ENCODE measurements at regions not wholly inside any gene's neighbourhood (a gene's known extent, or its start where the extent isn't known, plus 50 kb on each side); places are given as distances from the start of the nearest gene placed in this dataset.
"Not testable (repeated sequence)": the region's sequence is repeated elsewhere in the genome, so short reads cannot be mapped to it uniquely, and the experiment has no call there.

DNA sequence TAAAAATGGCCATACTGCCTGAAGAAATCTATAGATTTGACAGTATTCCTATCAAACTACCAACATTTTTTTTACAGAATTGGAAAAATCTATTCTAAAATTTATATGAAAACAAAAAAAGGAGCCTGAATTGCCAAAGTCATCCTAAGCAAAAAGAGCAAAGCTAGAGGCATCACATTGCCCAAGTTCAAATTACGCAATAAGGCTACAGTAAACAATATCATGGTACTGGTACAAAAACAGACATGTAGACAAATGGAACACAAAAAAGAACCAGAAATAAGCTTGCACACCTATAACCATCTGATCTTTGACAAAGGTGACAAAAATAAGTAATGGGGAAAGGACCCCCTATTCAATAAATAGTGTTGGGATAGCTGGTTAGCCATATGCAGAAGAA, 50.2 kb upstream of the THSD7B start:
- no peak for DNase-seq (ENCODE audit: low read depth in 2 of 3, low spot score in 2 of 3)

DNA sequence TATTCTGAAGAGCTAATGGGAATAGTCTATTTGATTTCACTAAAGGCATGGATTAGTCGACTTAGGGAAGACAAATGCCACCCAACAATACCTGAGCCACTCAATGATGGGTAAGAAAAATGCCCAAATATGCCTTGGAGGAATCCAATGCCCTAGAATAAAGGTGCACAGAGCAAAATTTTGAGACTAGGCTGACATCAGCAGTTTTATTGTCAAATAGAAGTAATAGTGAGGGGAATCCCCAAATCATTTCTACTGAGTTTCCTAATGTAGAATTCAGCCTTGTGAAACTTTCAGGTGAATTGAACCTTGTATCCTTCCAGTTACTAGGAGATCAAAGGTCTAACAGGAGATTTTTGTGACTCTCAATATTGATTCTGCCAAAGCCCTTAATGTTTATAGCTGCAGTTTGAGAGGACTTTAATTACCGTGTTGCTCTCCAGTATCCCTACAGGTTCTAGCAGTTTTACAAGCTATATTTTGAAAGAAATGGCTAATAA, 50.8 kb upstream of the THSD7B start:
- DNase-seq (ENCODE audit: low read depth in 2 of 3, low spot score in 2 of 3), result no peak

DNA sequence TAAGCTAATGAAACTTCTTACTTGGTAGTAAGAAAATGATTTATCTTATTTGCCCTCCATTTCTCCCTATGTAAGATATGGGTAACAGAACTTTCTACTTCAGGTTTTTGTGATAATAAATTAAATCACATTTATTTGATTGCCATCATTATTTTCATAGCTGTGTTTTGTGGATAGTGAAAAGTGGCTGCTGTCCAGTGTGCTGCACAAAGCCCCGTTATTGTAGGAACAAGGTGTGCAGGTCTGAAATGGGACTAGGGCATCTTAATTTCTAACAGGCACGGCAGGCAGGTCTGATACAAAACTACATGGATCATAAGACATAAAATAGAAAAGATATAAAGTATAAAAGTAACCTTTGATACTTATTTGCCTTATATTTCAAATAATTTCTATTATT, 51.6 kb upstream of the THSD7B start:
- no peak for DNase-seq (ENCODE audit: low read depth in 2 of 3, low spot score in 2 of 3)

DNA sequence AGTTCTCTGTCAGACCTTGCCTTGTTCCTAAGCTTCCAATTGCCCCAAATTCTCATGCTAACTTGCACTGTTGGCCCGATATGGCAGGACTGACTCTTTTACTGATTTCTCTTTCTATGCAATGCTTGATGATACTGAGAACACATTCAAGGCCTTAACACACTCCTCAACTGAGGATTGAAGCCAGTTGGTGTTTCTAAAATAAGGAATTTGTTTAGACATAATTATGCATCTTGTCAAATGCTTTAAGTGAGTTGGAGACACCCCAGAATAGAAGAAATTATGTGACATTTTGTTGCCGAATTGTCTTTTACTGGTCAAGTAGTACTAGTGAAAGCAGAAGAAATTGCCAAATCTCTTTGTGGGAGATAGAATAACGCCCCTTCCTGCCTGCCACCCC, 60.0 kb upstream of the THSD7B start:
- DNase-seq (ENCODE audit: low read depth in 2 of 3, low spot score in 2 of 3), result no peak

DNA sequence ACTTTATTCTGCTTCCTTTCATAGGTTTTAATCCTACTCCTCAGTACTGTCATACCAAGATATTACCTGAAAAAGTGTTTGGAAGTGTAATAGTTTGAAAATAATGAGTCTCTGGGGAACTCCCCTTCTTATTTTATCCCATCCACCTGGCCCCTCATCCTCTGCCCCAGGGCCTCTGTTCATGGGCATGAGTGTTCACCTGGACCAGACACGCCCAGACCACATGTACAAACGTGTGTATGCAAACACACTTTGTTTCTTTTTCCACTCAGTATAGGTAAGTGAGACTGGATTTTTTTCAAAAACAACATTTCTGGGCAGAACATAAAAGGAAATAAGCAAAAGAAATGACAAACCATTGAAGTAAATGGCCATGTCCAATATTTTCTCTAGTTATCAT, 62.1 kb upstream of the THSD7B start:
- no peak for DNase-seq (ENCODE audit: low read depth in 2 of 3, low spot score in 2 of 3)

DNA sequence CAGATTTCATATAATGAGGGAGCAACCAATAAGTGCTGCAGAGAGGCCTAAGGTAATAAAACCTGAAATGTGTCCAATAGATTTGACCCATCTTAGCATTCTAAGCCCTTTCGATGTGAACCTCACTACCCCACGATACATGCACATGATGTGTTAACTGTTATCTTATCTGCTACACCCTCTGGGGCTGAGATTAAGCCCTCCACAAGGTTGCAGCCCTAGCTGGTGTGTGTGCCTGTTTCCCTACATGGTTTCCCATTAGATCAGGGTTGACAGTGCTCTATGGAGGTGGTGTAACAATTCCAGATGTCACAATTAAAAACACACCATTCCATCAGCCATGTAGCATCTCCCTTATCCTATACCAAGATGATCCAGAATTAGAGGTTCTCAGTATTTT, 68.9 kb upstream of the THSD7B start:
- DNase-seq (ENCODE audit: low read depth in 2 of 3, low spot score in 2 of 3), result no peak

DNA sequence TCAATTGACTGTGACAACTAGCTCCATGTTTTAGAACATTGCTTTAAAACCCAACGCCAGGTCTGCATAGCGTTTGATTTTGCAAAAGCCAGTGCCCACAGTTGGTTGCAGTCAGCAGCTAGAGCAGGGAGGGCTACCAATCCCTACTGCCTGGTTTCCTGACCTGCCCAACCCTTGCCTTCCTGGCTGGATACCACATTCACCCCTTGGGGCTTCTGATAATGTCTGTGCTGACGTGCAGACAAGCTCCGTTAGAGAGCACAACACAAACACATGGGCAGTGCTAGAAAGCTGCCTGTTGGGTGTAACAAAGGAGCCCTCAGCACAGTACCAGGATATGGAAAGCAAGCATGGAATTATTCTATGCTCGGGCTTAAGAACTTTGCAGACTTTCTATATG, 71.4 kb upstream of the THSD7B start:
- no peak for DNase-seq (ENCODE audit: low read depth in 2 of 3, low spot score in 2 of 3)

DNA sequence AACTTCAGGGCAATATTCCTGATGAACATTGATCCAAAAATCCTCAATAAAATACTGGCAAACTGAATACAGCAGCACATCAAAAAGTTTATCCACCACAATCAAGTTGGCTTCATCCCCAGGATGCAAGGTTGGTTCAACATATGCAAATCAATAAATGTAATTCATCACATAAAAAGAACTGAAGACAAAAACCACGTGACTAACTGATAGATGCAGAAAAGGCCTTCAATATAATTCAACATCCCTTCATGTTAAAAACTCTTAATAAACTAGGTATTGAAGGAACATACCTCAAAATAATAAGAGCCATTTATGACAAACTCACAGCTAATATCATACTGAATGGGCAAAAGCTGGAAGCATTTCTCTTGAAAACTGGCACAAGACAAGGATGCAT, 85.3 kb upstream of the THSD7B start:
- not testable (repeated sequence) for DNase-seq (ENCODE audit: low read depth in 2 of 3, low spot score in 2 of 3)

DNA sequence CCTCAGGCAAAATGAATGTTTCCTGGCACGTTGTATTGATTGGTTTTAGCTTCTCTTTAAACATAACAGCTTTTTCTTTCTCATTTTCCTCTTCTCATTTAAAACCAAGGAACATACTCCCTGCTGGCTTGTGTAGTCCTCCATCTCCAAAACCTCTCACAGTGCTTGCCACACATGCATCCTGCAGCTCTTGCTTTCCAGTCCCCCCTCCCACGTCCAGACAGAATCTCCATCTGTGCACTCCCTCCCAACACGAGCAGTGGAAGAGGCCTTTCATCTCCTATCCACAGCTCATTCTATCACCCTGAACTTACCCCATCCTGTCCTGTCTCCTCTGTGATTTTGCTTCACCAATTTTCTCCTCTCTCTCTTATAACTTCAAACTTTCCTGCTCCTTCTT, 99.6 kb upstream of the THSD7B start:
- no peak for DNase-seq (ENCODE audit: low read depth in 2 of 3, low spot score in 2 of 3)

DNA sequence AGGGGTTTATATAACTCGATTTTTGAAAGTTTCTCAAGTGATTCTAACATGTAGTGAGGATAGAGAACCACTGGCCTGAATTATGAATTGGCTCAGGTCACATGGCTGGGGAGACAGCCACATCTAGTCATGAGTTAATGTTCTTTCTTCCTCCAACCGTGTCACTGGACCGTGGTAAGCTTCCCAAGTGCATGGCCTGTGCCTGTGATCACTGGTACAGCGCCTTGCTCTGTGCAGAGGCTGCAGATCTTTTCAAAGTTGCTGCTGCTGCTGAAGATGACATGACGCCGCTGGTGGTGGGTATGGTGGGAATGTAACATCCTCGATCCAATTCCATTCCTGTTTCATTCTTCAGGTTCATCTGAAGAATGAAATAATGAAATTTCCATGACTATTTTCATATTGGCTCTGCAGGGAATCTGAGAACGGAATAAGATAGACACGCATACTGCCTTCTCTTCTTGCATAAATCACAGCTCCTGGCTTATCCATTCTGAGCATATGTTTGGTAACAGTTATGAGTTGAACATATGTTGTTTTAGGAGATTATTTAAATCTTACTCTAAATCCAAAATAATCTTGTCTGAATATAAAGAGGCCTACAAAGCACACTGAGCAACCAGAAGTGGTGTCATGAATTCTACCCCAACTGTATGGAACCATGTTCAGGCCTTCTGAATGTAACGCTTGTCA, 100.5 kb upstream of the THSD7B start:
- DNase-seq (ENCODE audit: low read depth in 2 of 3, low spot score in 2 of 3), result no peak

DNA sequence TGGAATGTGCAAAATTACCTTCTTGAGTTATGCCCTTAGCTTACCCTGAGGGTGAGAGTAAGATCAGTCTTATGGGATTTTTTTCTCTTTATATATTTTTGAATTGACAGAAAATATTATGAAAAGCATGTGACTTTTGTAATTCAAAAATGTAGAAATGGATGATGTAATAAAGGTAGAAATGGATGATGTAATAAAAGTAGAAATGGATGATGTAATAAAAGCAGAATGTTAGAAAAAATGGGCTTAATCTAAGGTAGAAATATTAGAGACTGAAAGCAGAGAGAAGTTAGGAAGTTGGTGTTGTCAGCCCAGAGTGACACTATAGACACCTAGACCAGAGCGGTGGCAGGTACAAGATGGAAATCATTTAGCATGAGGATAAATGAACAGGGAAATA, 107.1 kb upstream of the THSD7B start:
- DNase-seq (ENCODE audit: low read depth in 2 of 3, low spot score in 2 of 3), result no peak

DNA sequence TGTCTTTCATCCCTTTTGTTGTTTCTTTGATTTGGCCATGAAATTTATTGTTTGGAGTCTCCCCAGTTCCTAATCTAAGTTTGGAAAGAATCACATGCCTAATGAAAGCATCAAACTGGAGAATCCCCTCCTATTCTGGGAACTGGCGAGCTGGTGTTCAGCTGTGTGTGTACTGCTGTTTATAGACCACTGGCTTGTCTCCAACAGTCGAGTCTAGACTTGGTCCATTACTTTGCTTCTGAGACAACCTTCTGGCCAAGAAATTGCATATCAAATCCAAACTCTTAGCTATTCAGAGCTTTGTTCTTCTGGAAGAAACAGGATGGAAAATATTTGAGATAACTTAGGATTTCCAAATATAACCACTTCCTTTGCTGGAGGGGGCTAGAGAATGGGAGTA, 111.5 kb upstream of the THSD7B start:
- DNase-seq (ENCODE audit: low read depth in 2 of 3, low spot score in 2 of 3), result no peak

DNA sequence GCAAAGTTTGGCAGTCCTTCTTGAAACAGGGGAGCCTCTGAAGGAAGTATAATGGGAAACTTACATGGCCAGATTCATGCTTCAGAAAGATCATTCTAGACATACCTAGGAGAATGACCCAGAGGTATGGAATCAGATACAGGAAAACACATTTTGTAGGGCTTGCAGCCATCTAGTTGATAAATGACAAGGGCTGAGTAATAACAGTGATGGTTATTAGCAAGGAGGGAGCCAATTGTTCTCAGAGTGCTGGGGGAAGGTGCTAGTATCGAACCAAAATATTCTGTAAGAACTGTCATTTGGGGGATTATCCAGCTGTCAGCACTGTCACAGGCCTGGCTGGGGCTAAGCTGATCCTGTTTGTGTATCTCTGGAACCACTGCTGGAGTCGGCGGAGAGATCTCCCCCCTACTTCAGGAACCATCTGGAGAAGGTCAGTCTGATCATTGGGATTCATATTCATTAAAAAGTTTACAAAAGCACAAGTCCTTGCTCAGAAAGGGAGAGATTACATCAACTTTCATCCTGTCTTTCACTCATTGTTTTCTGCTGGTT, 113.8 kb upstream of the THSD7B start:
- no peak for DNase-seq (ENCODE audit: low read depth in 2 of 3, low spot score in 2 of 3)

DNA sequence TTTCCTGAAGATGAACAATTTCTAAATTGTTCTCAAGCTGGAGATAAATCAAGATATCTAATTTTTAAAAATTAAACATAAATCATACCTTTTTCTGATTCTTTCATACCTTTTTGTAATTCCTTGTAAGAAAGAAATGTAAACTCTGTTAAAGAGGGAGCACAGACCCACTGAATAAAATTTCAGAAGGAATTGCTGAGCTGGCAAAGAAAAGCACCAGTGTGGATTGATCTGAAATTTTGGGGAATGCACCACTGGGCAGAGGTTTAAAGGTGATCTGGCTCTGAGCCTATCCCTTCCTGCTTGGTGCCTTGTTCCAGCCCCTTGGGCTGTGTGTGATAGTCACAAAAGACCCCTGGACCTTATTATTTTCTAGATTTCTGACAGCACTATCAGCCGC, 118.3 kb upstream of the THSD7B start:
- DNase-seq (ENCODE audit: low read depth in 2 of 3, low spot score in 2 of 3), result no peak

DNA sequence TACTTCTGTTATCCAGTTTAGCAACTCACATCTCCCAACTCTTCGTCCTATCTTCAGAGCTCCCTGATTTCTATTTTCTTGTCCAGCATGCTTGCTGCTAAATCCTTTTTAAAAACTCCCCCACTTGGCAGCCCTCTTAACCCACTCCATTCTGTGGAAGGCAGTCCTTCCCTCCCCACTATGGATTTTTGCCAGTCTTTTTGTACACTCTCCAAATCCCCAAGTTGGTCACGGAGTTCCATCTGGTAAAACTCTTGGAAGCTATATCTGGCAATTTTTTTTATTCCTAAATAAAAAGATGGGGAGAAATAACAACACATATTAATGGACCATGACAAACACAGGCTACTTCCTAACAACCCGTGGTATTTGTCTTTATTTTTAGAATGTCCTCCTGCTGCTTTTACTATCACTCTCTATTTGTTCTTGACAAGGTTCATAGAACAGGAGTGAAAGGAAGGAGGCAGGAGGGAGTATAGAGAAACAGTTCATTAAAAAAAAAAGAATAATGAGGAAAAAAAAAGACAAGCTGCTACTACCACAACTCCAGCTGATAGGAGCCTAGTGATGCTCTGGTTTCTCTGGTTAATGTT, 120.0 kb upstream of the THSD7B start:
- no peak for DNase-seq (ENCODE audit: low read depth in 2 of 3, low spot score in 2 of 3)

DNA sequence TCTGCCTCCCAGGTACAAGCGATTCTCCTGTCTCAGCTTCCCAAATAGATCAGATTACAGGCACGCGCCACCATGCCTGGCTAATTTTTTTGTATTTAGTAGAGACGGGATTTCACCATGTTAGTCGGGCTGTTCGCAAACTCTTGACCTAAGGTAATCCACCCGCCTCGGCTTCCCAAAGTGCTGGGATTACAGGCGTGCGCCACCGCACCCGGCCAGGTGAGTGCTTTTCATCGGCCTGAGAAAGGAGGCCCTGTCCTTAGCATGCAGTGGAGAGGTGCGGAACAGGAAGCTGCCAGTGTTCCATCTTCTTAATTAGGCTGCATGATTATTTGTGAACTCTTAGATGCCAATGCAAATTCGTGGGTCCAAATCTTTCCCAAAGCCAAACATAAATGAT, 125.7 kb upstream of the THSD7B start:
- no peak for DNase-seq (ENCODE audit: low read depth in 2 of 3, low spot score in 2 of 3)

DNA sequence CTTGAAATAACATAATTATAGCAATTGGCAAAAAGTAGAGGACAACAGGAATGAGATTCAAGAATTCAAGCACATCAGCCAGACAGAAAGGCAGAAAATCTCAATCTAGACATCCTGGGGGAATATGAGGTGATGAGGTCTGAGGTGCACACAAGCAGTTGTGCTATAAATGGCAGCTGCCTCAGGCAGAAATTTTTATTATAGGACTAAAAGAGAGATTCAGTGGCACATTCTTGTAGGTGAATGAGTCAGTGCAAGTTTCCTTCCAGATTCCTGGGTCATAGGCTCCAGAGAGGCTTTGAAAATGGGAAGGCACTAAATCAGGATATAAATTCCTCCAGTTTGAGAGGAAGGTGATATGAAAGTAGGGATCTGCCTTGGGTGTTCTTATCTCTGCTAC, 127.2 kb upstream of the THSD7B start:
- DNase-seq (ENCODE audit: low read depth in 2 of 3, low spot score in 2 of 3), result no peak

DNA sequence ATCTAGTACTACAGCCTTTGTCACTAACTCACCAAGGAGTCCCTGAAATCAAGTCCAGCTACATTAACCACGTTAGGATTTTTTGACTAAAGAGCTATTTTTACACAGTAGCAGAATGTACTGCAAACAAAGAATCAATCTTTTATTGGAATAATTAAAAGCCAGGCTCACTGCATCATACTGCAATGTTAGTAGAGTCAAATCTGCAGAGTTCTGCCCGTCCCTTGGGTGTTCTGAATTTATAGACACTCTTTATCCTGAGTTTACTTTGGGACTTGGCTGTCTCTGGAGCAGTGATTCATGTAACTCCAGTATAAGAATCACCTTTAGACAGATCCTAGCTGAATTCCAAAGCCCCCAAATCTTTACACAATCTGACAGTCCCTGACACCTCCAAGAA, 127.9 kb upstream of the THSD7B start:
- no peak for DNase-seq (ENCODE audit: low read depth in 2 of 3, low spot score in 2 of 3)

DNA sequence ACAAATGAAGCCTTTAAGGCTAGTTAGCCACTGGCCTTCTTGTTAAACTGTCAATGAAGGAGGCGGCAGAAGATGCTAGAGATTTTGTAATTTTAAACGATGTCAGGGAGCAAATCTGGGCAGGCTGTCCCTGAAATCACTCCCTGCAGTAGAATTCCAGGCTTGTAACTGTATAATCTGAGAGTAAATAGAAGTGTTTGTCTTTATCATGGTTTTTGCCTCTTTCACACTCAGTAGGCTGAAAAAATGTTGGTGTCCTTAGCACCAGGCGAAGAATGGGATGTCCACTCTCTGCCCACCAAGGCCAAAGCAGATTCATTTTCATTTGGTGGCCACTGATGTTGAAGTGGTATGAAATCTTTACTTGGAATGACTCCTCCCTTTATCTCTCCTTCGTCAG, 136.9 kb upstream of the THSD7B start:
- DNase-seq (ENCODE audit: low read depth in 2 of 3, low spot score in 2 of 3), result no peak

DNA sequence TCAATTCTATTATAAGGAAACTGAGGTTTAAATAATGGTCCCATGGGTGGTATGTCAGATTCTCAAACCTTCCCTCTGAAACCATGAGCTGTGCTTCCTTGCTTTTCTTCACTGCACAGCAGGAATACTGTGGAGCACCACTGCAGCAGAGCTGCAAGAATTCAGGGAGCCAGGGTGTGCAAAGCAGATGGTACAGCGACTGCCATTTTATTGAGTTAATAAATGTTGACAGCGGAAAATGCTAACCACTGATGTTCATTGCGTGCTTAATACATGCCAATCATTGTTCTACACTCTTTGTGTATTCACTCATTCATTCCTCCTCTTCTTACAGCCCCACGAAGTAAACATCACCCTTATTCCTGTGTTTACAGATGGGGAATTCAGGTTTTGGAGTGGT, 152.2 kb upstream of the THSD7B start:
- no peak for DNase-seq (ENCODE audit: low read depth in 2 of 3, low spot score in 2 of 3)

DNA sequence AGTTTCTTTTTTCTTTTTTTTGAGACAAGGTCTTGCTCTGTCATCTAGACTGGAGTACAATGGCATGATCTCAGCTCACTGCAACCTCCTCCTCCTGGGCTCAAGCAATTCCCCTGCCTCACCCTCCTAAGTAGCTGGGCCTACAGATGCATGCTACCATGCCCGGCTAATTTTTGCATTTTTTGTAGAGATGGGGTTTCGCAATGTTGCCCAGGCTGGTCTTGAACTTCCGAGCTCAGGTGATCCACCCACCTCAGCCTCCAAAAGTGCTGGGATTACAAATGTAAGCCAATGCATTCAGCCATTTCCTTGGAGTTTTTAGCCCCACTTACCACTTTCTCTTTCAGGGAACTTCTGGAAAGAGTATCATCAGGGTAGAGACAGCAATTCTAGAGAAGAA, 153.3 kb upstream of the THSD7B start:
- no peak for DNase-seq (ENCODE audit: low read depth in 2 of 3, low spot score in 2 of 3)

DNA sequence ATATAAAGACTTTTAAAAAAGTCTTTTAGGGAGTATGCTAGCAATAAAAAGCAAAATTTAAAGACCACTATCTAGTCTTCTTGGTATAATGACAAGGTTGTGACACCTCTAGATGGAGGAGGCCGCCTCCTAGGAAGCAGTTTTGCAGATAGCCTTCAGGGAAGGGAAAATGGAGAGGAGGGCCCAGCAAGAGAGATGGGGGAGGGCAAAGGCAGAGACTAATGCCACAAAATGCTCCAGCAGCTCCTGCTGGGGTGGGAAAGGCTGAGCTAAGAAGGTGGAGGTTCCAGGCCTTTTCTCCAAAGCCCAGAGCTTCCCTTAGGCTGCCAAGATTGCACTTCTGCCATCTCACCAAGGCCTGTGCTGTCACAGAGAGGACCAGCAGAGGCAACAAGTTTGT, 153.9 kb upstream of the THSD7B start:
- DNase-seq (ENCODE audit: low read depth in 2 of 3, low spot score in 2 of 3), result no peak

Data from hematopoietic multipotent progenitor cell (in vitro differentiated cells).